Esophagus muscularis mucosa (tissue), 4 donors: ENCODE measurements at regions not wholly inside any gene's neighbourhood (a gene's known extent, or its start where the extent isn't known, plus 50 kb on each side); places are given as distances from the start of the nearest gene placed in this dataset.

ENCODE experiments used
- EP300 ChIP-seq: sonication (generic); formaldehyde crosslinking; IDR thresholded peaks from one replicate; pipeline ENCODE4 v1.6.1; 2017; ENCODE audit warnings: antibody characterized with exemption
- POLR2A ChIP-seq: fragments of 450-650 bp; IDR thresholded peaks from one replicate; pipeline ENCODE4 v1.6.1; 2017; ENCODE audit warnings: antibody characterized with exemption, moderate library complexity, mild to moderate bottlenecking, low read depth
- POLR2AphosphoS5 ChIP-seq, 2 donors: sonication (generic); formaldehyde crosslinking; IDR thresholded peaks; one replicate each; pipeline ENCODE4 v1.6.1; 2017; ENCODE audit warnings: antibody characterized with exemption in 2 of 2
- TF ChIP-seq, protein P1 (sequence below), 3 experiments: fragments of 200-600 bp in 2 of 3; fragments of 450-650 bp in 1 of 3; sonication (generic) in 2 of 3; IDR thresholded peaks; one replicate each; pipeline ENCODE4 v1.5.1; 2017 to 2019; ENCODE audit warnings: antibody characterized with exemption in 3 of 3, mild to moderate bottlenecking in 2 of 3, moderate library complexity in 1 of 3

DNA sequence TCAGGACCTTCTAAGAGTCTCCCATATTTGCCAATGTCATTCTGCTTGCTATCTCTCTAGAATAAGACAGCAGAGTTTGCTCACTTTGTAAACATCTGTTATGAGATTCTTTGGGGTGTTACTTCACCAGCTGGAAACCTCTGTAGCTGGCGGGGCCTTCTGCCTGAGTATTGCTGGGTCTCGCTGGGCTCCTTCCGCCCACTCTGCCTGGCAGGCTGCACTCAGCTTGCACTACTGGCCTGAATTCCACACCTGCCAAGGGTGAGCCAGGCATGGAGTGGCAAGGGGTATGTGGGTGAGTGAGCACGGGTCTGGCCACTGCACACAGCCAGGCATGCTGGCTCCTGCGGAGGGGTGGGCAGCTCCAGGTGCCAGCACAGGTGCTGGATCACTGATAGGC is 267.3 kb upstream of the PDE3A start:
- TF ChIP-seq, protein P1, sequence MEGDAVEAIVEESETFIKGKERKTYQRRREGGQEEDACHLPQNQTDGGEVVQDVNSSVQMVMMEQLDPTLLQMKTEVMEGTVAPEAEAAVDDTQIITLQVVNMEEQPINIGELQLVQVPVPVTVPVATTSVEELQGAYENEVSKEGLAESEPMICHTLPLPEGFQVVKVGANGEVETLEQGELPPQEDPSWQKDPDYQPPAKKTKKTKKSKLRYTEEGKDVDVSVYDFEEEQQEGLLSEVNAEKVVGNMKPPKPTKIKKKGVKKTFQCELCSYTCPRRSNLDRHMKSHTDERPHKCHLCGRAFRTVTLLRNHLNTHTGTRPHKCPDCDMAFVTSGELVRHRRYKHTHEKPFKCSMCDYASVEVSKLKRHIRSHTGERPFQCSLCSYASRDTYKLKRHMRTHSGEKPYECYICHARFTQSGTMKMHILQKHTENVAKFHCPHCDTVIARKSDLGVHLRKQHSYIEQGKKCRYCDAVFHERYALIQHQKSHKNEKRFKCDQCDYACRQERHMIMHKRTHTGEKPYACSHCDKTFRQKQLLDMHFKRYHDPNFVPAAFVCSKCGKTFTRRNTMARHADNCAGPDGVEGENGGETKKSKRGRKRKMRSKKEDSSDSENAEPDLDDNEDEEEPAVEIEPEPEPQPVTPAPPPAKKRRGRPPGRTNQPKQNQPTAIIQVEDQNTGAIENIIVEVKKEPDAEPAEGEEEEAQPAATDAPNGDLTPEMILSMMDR (IDR thresholded peaks at IDR 0.05) = no peak
- TF ChIP-seq POLR2AphosphoS5 (IDR thresholded peaks at IDR 0.05) (no peak), POLR2A (no peak), EP300 (no peak)
